K562 (cell line): ENCODE measurements at regions not wholly inside any gene's neighbourhood (a gene's known extent, or its start where the extent isn't known, plus 50 kb on each side); places are given as distances from the start of the nearest gene placed in this dataset.

Experiments
- ATAC-seq: fragments of 200-7000 bp; cut with Tn5 transposase; 3 replicates; pipeline ENCODE4 v1.9.1; 2020; ENCODE audit warnings: moderate library complexity
- BruUV-seq: library from RNA; stranded (reverse); fragments of 400-500 nt; replicated peaks from 2 replicates; lab custom pipeline; 2021; lab: Mats Ljungman, UMichigan
- CTCF ChIA-PET: fragments of 300-600 bp; formaldehyde crosslinking; extraction: SDS; loops from one replicate; lab custom pipeline; 2021; ENCODE audit warnings: low intra/inter-chr PET ratio; lab: Yijun Ruan, JAX
- POLR2A ChIA-PET: fragments of 300-600, 350-650 bp; sonication (Branson Sonifier 250); formaldehyde crosslinking; extraction: SDS; loops from one replicate; lab custom pipeline; 2021; ENCODE audit warnings: antibody characterized with exemption, inconsistent platforms; lab: Yijun Ruan, JAX
- DNase-seq, 4 experiments: peaks; one replicate each; pipeline versions ENCODE4 v3.0.0 to v3.0.0-alpha.2; 2011 to 2018; ENCODE audit warnings: low spot score in 3 of 4, mixed read lengths in 3 of 4; ENCODE audit errors: extremely low read depth in 1 of 4
- FAIRE-seq: peaks from 2 replicates; lab custom pipeline; 2011; peaks lifted over from hg19 to GRCh38; lab: Jason Lieb, UNC
- H2AFZ ChIP-seq: 2 replicates; pipeline ENCODE4 v1.6.0; 2011; ENCODE audit warnings: low read depth, low read length, control low read depth, inconsistent platforms
- H3K27ac ChIP-seq: fragments of 200-600 bp; 3 replicates; pipeline ENCODE4 v1.8.0; 2011; ENCODE audit warnings: low read depth, mild to moderate bottlenecking, control low read depth, inconsistent platforms, low read length, moderate library complexity, mixed read lengths; ENCODE audit errors: extremely low read depth
- H3K27me3 ChIP-seq, 2 experiments: fragments of 300-600 bp in 1 of 2; 2 replicates in 1 of 2; 3 replicates in 1 of 2; pipeline versions ENCODE4 v1.6.0 to v1.8.0; 2011; ENCODE audit warnings: inconsistent platforms in 2 of 2, low read length in 2 of 2, mild to moderate bottlenecking in 1 of 2, mixed read lengths in 1 of 2, moderate library complexity in 1 of 2; ENCODE audit not compliant: control insufficient read depth in 2 of 2, insufficient read depth in 2 of 2
- H3K36me3 ChIP-seq: fragments of 300-600 bp; 3 replicates; pipeline ENCODE4 v1.8.0; 2011; ENCODE audit warnings: mild to moderate bottlenecking, low read length, inconsistent platforms; ENCODE audit not compliant: control insufficient read depth, insufficient read depth
- H3K4me1 ChIP-seq, 2 experiments: fragments of 200-600 bp in 1 of 2; replicated peaks in 1 of 2; 2 replicates in 1 of 2; 3 replicates in 1 of 2; pipeline versions ENCODE4 v1.5.1 to v1.8.0; 2011; ENCODE audit warnings: inconsistent platforms in 2 of 2, low read length in 2 of 2, mild to moderate bottlenecking in 1 of 2, mixed read lengths in 1 of 2, moderate library complexity in 1 of 2; ENCODE audit not compliant: control insufficient read depth in 2 of 2, insufficient read depth in 2 of 2
- H3K4me2 ChIP-seq: 2 replicates; pipeline ENCODE4 v1.6.1; 2011; ENCODE audit warnings: low read length, control low read depth, inconsistent platforms, mixed read lengths; ENCODE audit not compliant: insufficient read depth
- H3K4me3 ChIP-seq: fragments of 200-600 bp; sonication (generic), shearing (Covaris generic); 2 replicates; pipeline ENCODE4 v1.5.1; 2016; ENCODE audit warnings: control low read depth, inconsistent platforms
- H3K79me2 ChIP-seq: fragments of 200-600 bp; 3 replicates; pipeline ENCODE4 v1.8.0; 2011; ENCODE audit warnings: low read length, inconsistent platforms; ENCODE audit not compliant: control insufficient read depth, insufficient read depth
- H3K9ac ChIP-seq, 2 experiments: 2 replicates each; pipeline versions ENCODE4 v1.6.0 to v1.6.1; 2011; ENCODE audit warnings: low read depth in 2 of 2, low read length in 2 of 2, control low read depth in 1 of 2, inconsistent platforms in 1 of 2, mild to moderate bottlenecking in 1 of 2, mixed read lengths in 1 of 2; ENCODE audit not compliant: insufficient read depth in 1 of 2
- H3K9me1 ChIP-seq: one replicate; pipeline ENCODE4 v1.6.0; 2011; ENCODE audit warnings: inconsistent platforms, mild to moderate bottlenecking, low read length, moderate library complexity; ENCODE audit not compliant: control insufficient read depth, insufficient read depth
- H3K9me3 ChIP-seq: replicated peaks from 2 replicates; pipeline ENCODE4 v1.5.1; 2011; ENCODE audit warnings: low read depth, low read length, inconsistent platforms; ENCODE audit not compliant: control insufficient read depth, insufficient read depth
- H4K20me1 ChIP-seq: replicated peaks from 2 replicates; pipeline ENCODE4 v1.6.1; 2011; ENCODE audit warnings: low read length, inconsistent platforms, mixed read lengths; ENCODE audit not compliant: control insufficient read depth, insufficient read depth
- ETV1 ChIP-seq: fragments of 450-650 bp; conservative IDR thresholded peaks from 2 replicates; pipeline ENCODE4 v1.6.1; 2016; ENCODE audit warnings: missing genetic modification characterization, control low read depth, low read depth, missing compliant biosample characterization
- FOXM1 ChIP-seq, 2 experiments: fragments of 450-650 bp in 1 of 2; sonication (generic) in 1 of 2; formaldehyde crosslinking in 1 of 2; IDR thresholded peaks; 2 replicates each; pipeline versions ENCODE4 v1.6.1 to v1.9.0; 2017 to 2022; ENCODE audit warnings: low read depth in 2 of 2, mild to moderate bottlenecking in 2 of 2, missing genetic modification reagents in 1 of 2, moderate library complexity in 1 of 2
- GABPA ChIP-seq: fragments of 200-800 bp; sonication (Bioruptor generic); conservative IDR thresholded peaks from 2 replicates; pipeline ENCODE4 v1.6.1; 2016; ENCODE audit warnings: low read depth, missing genetic modification characterization, missing compliant biosample characterization
- NFIC ChIP-seq: fragments of 450-650 bp; IDR thresholded peaks from 2 replicates; pipeline ENCODE4 v1.6.1; 2017; ENCODE audit warnings: mild to moderate bottlenecking, inconsistent platforms
- NR2C2 ChIP-seq, 2 experiments: fragments of 200-800 bp in 1 of 2; sonication (Bioruptor generic) in 1 of 2; sonication (generic) in 1 of 2; formaldehyde crosslinking in 1 of 2; IDR thresholded peaks; 2 replicates each; pipeline versions ENCODE4 v1.6.1 to v1.8.0; 2016 to 2022; ENCODE audit warnings: mild to moderate bottlenecking in 1 of 2, missing compliant biosample characterization in 1 of 2, missing genetic modification characterization in 1 of 2, missing genetic modification reagents in 1 of 2
- ZFPM2 ChIP-seq: fragments of 250-450 bp; sonication (Bioruptor Pico); IDR thresholded peaks from 2 replicates; pipeline ENCODE4 v1.5.1; 2022; ENCODE audit warnings: mild to moderate bottlenecking
- WGBS: fragments of 100-300 bp; shearing (Covaris generic); methylation state at CpG from one replicate; pipeline ENCODE4 v1.1.6; 2016; ENCODE audit warnings: low coverage, mixed read lengths; ENCODE audit not compliant: insufficient coverage; ENCODE audit errors: missing lambda C conversion rate; 5-methylcytosine and 5-hydroxymethylcytosine counted together
- in situ Hi-C: fragments of 300-500 bp; cut with MboI; formaldehyde crosslinking; loops from 4 replicates; pipeline ENCODE4 v1.15.0; 2018; ENCODE audit warnings: inconsistent platforms, mixed read lengths
- intact Hi-C: fragments of 100-400 bp; cut with micrococcal nuclease; formaldehyde crosslinking; loops from 2 replicates; pipeline ENCODE4 v1.14.2; 2022
- TF ChIP-seq, protein P1 (sequence below), 2 experiments: fragments of 450-650 bp; IDR thresholded peaks; 2 replicates each; pipeline ENCODE4 v1.6.1; 2016; ENCODE audit warnings: mild to moderate bottlenecking in 2 of 2, borderline replicate concordance in 1 of 2, low read depth in 1 of 2, moderate library complexity in 1 of 2
- TF ChIP-seq, protein P2 (sequence below), 2 experiments: IDR thresholded peaks in 1 of 2; conservative IDR thresholded peaks in 1 of 2; 2 replicates each; pipeline ENCODE4 v1.6.1; 2016; ENCODE audit warnings: low read depth in 2 of 2, mild to moderate bottlenecking in 1 of 2, missing compliant biosample characterization in 1 of 2, missing genetic modification characterization in 1 of 2, moderate library complexity in 1 of 2

DNA sequence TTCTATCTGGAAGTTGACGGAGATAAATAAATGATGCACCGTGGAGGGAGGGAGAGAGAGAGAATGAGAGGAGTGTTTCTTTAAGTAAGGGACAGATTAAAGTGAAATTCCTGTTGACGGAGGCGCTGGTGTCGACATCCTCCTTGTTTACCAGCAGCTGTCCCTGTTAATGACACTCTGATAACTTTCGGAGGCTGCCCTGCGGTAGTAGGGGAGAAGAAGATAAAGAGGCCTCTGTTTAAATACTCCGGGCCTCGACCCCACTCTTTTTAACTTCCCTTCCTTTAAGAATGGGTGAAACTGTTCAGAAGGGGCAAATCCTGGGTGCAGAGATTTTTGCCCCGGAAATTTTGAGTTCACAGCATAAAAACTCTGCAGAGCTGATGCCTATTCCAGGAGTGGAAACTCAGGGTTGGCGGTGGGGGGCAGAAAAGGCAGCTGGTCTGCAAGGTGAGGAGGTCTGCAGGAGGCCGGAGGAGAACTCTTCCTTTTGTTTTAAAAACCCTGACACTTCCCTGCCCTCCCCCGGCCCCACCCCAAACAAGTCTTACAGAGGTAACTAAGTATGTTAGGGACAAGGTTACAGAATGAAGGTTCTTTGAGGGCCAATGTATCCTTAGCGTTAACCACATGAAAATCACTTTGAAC lies 276.6 kb upstream of the NR2F2 start:
- H3K4me1 ChIP-seq: peaks cover 11 to 35% of the 10 kb centered on the region in 2 experiments
- peaks cover 4% of the 10 kb centered on the region; the same call in 1 of the 2 replicates for H3K9me3 ChIP-seq
- H3K4me2 ChIP-seq: peak overlapping the region; percentile 61
- peak in 3 of 4 experiments; percentile 23 to 76 (median 64) for DNase-seq
- ChIA-PET CTCF (no interaction called here), POLR2A (interaction anchor here (0.5 to 1.8 kb wide), 3 partner anchors 11 to 183 kb away, joined by 3 to 4 read pairs (median 3); no protein-coding TSS in a partner anchor)
- no peaks in the 10 kb centered on the region for H3K9me1 ChIP-seq
- peak; percentile 66 for FAIRE-seq
- peak overlapping the region; percentile 82 for H2AFZ ChIP-seq
- peak overlapping the region; percentile 73 for H3K27ac ChIP-seq
- peak overlapping the region; percentile 20 for H3K4me3 ChIP-seq
- BruUV-seq: no TSS peak
- no peaks in the 10 kb centered on the region for H3K36me3 ChIP-seq
- no peaks in the 10 kb centered on the region for H3K27me3 ChIP-seq
- H3K9ac ChIP-seq: peak overlapping the region; percentile 45 to 87; a peak in 3 of 4 replicates
- in situ Hi-C loops (no loop called here), intact Hi-C loops (loop anchor here (5.0 kb wide), 2 partner anchors 218 to 263 kb away; no protein-coding TSS in a partner anchor)
- peak; percentile 80 for ATAC-seq
- 3% methylated on average over 12 of the region's 14 CpGs for WGBS
- H3K79me2 ChIP-seq: no peaks in the 10 kb centered on the region
- no peaks in the 10 kb centered on the region for H4K20me1 ChIP-seq
- 0 out of 2 replicates have a peak, but pooled peaks have one; percentile 38 for TF ChIP-seq NFIC
- TF ChIP-seq, protein P1, sequence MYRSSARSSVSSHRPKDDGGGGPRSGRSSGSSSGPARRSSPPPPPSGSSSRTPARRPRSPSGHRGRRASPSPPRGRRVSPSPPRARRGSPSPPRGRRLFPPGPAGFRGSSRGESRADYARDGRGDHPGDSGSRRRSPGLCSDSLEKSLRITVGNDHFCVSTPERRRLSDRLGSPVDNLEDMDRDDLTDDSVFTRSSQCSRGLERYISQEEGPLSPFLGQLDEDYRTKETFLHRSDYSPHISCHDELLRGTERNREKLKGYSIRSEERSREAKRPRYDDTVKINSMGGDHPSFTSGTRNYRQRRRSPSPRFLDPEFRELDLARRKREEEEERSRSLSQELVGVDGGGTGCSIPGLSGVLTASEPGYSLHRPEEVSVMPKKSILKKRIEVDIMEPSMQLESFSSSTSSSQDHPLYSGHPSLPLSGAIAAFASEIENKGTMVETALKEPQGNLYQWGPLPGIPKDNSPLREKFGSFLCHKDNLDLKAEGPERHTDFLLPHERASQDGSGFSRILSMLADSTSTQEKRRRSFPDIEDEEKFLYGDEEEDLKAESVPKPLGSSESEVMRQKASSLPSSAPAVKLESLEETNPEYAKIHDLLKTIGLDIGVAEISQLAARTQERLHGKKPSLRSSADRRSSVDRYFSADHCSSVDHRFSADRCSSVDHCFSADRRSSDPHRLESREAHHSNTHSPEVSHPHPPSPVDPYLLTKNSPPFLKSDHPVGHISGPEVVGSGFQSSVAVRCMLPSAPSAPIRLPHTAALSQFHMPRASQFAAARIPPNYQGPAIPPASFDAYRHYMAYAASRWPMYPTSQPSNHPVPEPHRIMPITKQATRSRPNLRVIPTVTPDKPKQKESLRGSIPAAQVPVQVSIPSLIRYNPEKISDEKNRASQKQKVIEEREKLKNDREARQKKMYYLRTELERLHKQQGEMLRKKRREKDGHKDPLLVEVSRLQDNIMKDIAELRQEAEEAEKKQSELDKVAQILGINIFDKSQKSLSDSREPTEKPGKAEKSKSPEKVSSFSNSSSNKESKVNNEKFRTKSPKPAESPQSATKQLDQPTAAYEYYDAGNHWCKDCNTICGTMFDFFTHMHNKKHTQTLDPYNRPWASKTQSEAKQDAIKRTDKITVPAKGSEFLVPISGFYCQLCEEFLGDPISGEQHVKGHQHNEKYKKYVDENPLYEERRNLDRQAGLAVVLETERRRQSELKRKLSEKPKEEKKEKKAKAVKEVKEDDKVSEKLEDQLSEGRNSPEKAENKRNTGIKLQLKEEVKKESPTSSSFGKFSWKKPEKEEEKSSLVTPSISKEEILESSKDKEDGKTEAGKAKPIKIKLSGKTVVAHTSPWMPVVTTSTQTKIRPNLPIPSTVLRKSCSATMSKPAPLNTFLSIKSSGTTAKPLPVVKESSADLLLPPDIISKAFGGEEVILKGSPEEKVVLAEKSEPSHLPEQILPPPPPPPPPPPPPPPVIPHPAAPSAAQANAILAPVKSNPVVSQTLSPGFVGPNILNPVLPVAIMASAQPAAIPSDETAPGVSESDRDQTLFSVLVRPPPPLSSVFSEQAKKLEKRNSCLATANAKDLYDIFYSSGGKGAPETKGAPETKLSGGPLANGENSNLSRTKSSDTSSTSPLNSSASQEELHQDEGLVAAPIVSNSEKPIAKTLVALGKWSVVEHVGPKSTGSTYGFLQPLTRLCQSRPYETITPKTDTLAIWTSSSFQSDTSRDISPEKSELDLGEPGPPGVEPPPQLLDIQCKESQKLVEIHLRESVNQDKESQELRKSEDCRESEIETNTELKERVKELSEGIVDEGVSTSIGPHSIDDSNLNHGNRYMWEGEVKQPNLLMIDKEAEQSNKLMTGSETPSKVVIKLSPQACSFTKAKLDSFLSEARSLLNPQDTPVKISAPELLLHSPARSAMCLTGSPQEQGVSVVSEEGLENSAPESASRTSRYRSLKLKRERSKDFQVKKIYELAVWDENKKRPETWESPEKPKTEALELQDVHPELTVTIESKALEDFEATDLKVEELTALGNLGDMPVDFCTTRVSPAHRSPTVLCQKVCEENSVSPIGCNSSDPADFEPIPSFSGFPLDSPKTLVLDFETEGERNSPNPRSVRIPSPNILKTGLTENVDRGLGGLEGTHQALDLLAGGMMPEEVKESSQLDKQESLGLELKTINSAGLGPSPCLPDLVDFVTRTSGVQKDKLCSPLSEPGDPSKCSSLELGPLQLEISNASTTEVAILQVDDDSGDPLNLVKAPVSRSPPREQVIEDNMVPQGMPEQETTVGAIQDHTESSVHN (IDR thresholded peaks at IDR 0.05; ENCODE audit: borderline replicate concordance in 1 of 2, low read depth in 1 of 2): no peak
- TF ChIP-seq, protein P2, sequence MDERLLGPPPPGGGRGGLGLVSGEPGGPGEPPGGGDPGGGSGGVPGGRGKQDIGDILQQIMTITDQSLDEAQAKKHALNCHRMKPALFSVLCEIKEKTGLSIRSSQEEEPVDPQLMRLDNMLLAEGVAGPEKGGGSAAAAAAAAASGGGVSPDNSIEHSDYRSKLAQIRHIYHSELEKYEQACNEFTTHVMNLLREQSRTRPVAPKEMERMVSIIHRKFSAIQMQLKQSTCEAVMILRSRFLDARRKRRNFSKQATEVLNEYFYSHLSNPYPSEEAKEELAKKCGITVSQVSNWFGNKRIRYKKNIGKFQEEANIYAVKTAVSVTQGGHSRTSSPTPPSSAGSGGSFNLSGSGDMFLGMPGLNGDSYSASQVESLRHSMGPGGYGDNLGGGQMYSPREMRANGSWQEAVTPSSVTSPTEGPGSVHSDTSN (CRISPR knock-in tag; IDR thresholded peaks at IDR 0.05; ENCODE audit: low read depth): no peak
- TF ChIP-seq, protein P2 (tag; conservative IDR thresholded peaks at IDR 0.05; ENCODE audit: low read depth): 0 out of 2 replicates have a peak, but pooled peaks have one; percentile 27
- no peak for TF ChIP-seq NR2C2 (CRISPR knock-in tag; IDR thresholded peaks at IDR 0.05)
- no peak for TF ChIP-seq NR2C2 (tag; IDR thresholded peaks at IDR 0.05)
- TF ChIP-seq ETV1 (tag): no peak
- TF ChIP-seq GABPA (tag): peak; percentile 58
- TF ChIP-seq ZFPM2: no peak
- 0 out of 2 replicates have a peak, but pooled peaks have one; percentile 26 for TF ChIP-seq FOXM1 (IDR thresholded peaks at IDR 0.05; ENCODE audit: low read depth)
- no peak for TF ChIP-seq FOXM1 (CRISPR knock-in tag; IDR thresholded peaks at IDR 0.05; ENCODE audit: low read depth)
